ENCODE measurements at regions not wholly inside any gene's neighbourhood (a gene's known extent, or its start where the extent isn't known, plus 50 kb on each side); places are given as distances from the start of the nearest gene placed in this dataset.

DNA sequence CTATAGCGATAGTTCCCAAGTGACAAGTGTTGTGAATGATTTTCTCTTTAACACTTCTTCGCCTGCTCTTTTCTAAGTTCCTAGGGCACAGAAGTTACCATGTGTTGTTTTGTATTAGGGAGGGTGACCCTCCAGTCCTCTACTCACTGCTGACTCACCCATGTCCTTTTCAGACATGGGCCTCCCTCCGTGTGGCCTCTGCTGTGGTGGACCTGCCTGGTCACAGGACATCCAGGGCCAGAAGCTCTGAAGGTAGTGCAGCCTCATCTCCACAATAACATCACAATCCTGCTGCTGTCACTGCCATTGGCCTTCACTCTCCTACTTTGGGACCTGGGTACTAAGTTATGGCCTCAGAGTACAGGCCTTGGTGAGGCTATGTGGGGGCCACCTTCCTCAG is 87.1 kb upstream of the TNFAIP3 start:
- TF ChIP-seq, protein P1, sequence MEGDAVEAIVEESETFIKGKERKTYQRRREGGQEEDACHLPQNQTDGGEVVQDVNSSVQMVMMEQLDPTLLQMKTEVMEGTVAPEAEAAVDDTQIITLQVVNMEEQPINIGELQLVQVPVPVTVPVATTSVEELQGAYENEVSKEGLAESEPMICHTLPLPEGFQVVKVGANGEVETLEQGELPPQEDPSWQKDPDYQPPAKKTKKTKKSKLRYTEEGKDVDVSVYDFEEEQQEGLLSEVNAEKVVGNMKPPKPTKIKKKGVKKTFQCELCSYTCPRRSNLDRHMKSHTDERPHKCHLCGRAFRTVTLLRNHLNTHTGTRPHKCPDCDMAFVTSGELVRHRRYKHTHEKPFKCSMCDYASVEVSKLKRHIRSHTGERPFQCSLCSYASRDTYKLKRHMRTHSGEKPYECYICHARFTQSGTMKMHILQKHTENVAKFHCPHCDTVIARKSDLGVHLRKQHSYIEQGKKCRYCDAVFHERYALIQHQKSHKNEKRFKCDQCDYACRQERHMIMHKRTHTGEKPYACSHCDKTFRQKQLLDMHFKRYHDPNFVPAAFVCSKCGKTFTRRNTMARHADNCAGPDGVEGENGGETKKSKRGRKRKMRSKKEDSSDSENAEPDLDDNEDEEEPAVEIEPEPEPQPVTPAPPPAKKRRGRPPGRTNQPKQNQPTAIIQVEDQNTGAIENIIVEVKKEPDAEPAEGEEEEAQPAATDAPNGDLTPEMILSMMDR (IDR thresholded peaks at IDR 0.05), result no peak
- TF ChIP-seq EZH2 (IDR thresholded peaks at IDR 0.05; ENCODE audit: borderline replicate concordance, insufficient read depth, low read depth, low read length, poor library complexity, severe bottlenecking), result no peak
- DNase-seq (no peak), ATAC-seq (ENCODE audit: low read depth) (no peak)
- Mint-ChIP-seq H3K27me3 (no peaks in the 10 kb centered on the region), H3K4me3 (no peak overlapping the region), H3K27ac (no peak overlapping the region), H3K9me3 (ENCODE audit: insufficient read depth) (no peaks in the 10 kb centered on the region), H3K4me1 (peaks cover 4% of the 10 kb centered on the region)
- no peaks in the 10 kb centered on the region for H3K4me1 ChIP-seq (ENCODE audit: control insufficient read depth in 2 of 2, insufficient read depth in 2 of 2, low read length in 2 of 2)
- CTCF ChIA-PET, result no interaction called here
- no peak overlapping the region for H3K9ac ChIP-seq (ENCODE audit: low read length)
- no peak overlapping the region for H3K27ac ChIP-seq (ENCODE audit: low read length in 2 of 2)
- H3K79me2 ChIP-seq (ENCODE audit: control insufficient read depth, insufficient read depth, low read length), result no peaks in the 10 kb centered on the region
- no peaks in the 10 kb centered on the region for H4K20me1 ChIP-seq (ENCODE audit: control insufficient read depth, insufficient read depth, low read length, poor library complexity, severe bottlenecking)
- intact Hi-C loops (cut with micrococcal nuclease), result no loop called here
- H3K4me3 ChIP-seq (ENCODE audit: control extremely low read depth in 1 of 5, extremely low read depth in 1 of 5, insufficient read depth in 1 of 5, low read depth in 2 of 5, low read length in 4 of 5), result no peak overlapping the region
- H2AFZ ChIP-seq (ENCODE audit: insufficient read depth, low read depth, low read length, poor library complexity, severe bottlenecking), result no peak overlapping the region
- 100% methylated on average over 1 of the region's 3 CpGs for WGBS (ENCODE audit: insufficient coverage)
- H3K4me2 ChIP-seq (replicated peaks; ENCODE audit: low read depth, low read length, poor library complexity, severe bottlenecking), result no peak overlapping the region
- H3K9me3 ChIP-seq (ENCODE audit: control extremely low read depth in 1 of 3, control insufficient read depth in 2 of 3, insufficient read depth in 1 of 3, low read length in 2 of 3), result no peaks in the 10 kb centered on the region
- H3K36me3 ChIP-seq (replicated peaks in 1 of 2; ENCODE audit: control extremely low read depth in 1 of 2, control insufficient read depth in 1 of 2, extremely low read depth in 1 of 2, insufficient read depth in 2 of 2, low read length in 1 of 2), result no peaks in the 10 kb centered on the region
- no peaks in the 10 kb centered on the region for H3K27me3 ChIP-seq (replicated peaks in 1 of 4; ENCODE audit: control extremely low read depth in 1 of 4, control insufficient read depth in 3 of 4, insufficient read depth in 4 of 4, low read length in 3 of 4)
- POLR2A ChIA-PET, result no interaction called here

DNA sequence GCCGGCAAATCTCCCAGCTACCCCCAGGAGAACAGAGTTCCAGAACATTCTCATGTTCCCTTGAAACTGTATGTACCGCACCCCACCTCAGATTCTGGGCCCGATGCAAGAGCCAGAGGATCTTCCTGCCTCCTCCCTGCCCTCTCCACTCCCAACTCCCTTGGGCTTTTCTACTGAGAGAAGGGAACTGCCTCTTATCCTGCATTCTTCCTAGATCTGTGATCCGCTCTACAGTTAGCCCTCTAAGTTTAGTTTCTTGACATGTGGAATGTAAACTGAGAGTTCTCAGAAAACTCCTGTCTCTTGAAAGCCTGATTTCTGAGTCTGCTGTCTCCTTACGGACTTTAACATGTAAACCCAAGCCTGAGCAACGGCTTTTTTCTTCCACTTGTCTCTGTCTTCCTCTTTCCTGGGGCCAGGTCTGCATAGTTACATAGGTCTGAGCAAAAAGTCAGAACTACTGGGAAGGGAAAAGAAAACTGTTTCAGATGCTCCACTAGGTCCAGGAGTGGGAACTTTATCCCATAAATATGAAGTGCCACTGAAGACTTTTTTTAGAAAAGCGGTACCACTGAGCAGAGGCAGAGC is 86.5 kb upstream of the TNFAIP3 start:
- H3K4me2 ChIP-seq (replicated peaks; ENCODE audit: low read depth, low read length, poor library complexity, severe bottlenecking), result no peak overlapping the region

More for the DNA sequence above, 86.5 kb upstream of the TNFAIP3 start:
- DNase-seq, result no peak
- H4K20me1 ChIP-seq (ENCODE audit: control insufficient read depth, insufficient read depth, low read length, poor library complexity, severe bottlenecking), result no peaks in the 10 kb centered on the region
- H3K4me3 ChIP-seq (ENCODE audit: control extremely low read depth in 1 of 5, extremely low read depth in 1 of 5, insufficient read depth in 1 of 5, low read depth in 2 of 5, low read length in 4 of 5), result no peak overlapping the region
- Mint-ChIP-seq H3K27ac (no peak overlapping the region), H3K27me3 (no peaks in the 10 kb centered on the region), H3K4me3 (no peak overlapping the region), H3K4me1 (peaks cover 4% of the 10 kb centered on the region), H3K9me3 (ENCODE audit: insufficient read depth) (no peaks in the 10 kb centered on the region)
- no peak for TF ChIP-seq EZH2 (IDR thresholded peaks at IDR 0.05; ENCODE audit: borderline replicate concordance, insufficient read depth, low read depth, low read length, poor library complexity, severe bottlenecking)
- TF ChIP-seq, protein P1 (IDR thresholded peaks at IDR 0.05), result no peak
- 96% methylated on average over 4 of the region's 7 CpGs for WGBS (ENCODE audit: insufficient coverage)
- POLR2A ChIA-PET, result no interaction called here
- no peak overlapping the region for H3K9ac ChIP-seq (ENCODE audit: low read length)
- H3K27ac ChIP-seq (ENCODE audit: low read length in 2 of 2), result no peak overlapping the region
- CTCF ChIA-PET, result no interaction called here
- no peaks in the 10 kb centered on the region for H3K79me2 ChIP-seq (ENCODE audit: control insufficient read depth, insufficient read depth, low read length)
- H3K9me3 ChIP-seq (ENCODE audit: control extremely low read depth in 1 of 3, control insufficient read depth in 2 of 3, insufficient read depth in 1 of 3, low read length in 2 of 3), result no peaks in the 10 kb centered on the region
- H2AFZ ChIP-seq (ENCODE audit: insufficient read depth, low read depth, low read length, poor library complexity, severe bottlenecking), result no peak overlapping the region
- intact Hi-C loops (cut with micrococcal nuclease), result no loop called here
- ATAC-seq (ENCODE audit: low read depth), result no peak
- no peaks in the 10 kb centered on the region for H3K36me3 ChIP-seq (replicated peaks in 1 of 2; ENCODE audit: control extremely low read depth in 1 of 2, control insufficient read depth in 1 of 2, extremely low read depth in 1 of 2, insufficient read depth in 2 of 2, low read length in 1 of 2)
- no peaks in the 10 kb centered on the region for H3K4me1 ChIP-seq (ENCODE audit: control insufficient read depth in 2 of 2, insufficient read depth in 2 of 2, low read length in 2 of 2)
- H3K27me3 ChIP-seq (replicated peaks in 1 of 4; ENCODE audit: control extremely low read depth in 1 of 4, control insufficient read depth in 3 of 4, insufficient read depth in 4 of 4, low read length in 3 of 4), result no peaks in the 10 kb centered on the region
